Neural crest cell (in vitro differentiated cells): ENCODE measurements at regions not wholly inside any gene's neighbourhood (a gene's known extent, or its start where the extent isn't known, plus 50 kb on each side); places are given as distances from the start of the nearest gene placed in this dataset.

ENCODE experiments used
- DNase-seq: peaks from one replicate; pipeline ENCODE4 v3.0.0; 2021; ENCODE audit warnings: low read depth, mixed read lengths, low spot score
- H3K27ac Mint-ChIP-seq: one replicate; pipeline ENCODE4 v1.8.0; 2021; ENCODE audit warnings: mild to moderate bottlenecking, mixed read lengths; ENCODE audit not compliant: unreplicated experiment
- H3K27me3 Mint-ChIP-seq: 2 replicates; pipeline ENCODE4 v1.8.0; 2021; ENCODE audit warnings: low read depth, mild to moderate bottlenecking, mixed read lengths
- H3K36me3 Mint-ChIP-seq: 2 replicates; pipeline ENCODE4 v1.8.0; 2021; ENCODE audit warnings: low read depth, mild to moderate bottlenecking, mixed read lengths
- H3K4me1 Mint-ChIP-seq: 2 replicates; pipeline ENCODE4 v1.8.0; 2021; ENCODE audit warnings: mixed read lengths
- H3K4me3 Mint-ChIP-seq: one replicate; pipeline ENCODE4 v1.8.0; 2021; ENCODE audit warnings: mild to moderate bottlenecking, mixed read lengths
- H3K9me3 Mint-ChIP-seq: 2 replicates; pipeline ENCODE4 v1.8.0; 2021; ENCODE audit warnings: mixed read lengths
- TF ChIP-seq, protein P1 (sequence below): fragments of 200-600 bp; sonication (generic); conservative IDR thresholded peaks from 2 replicates; pipeline ENCODE4 v1.5.0; 2021; ENCODE audit warnings: antibody characterized with exemption, mild to moderate bottlenecking

DNA sequence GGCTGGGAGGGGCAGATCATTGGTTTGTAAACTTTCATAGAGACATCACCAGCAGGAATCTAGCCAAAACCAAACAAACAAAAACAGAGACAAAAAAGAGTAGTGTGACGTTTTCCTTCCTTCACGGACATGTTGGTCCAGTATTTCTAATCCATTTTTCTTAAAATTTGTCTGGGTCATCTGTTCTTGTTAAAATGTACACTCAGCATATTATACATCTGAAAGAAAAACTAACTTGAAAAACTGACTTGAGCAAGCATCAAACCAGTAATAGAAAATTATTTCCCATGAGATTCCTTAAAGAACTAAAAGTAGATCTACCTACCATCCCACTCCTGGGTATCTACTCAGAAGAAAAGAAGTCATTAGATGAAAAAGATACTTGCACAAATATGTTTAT is 164.2 kb downstream of the KLF6 start:
- Mint-ChIP-seq H3K4me1 (peaks cover 13% of the 10 kb centered on the region), H3K36me3 (peaks cover 11% of the 10 kb centered on the region), H3K4me3 (no peak overlapping the region), H3K9me3 (peaks cover 16% of the 10 kb centered on the region), H3K27ac (no peak overlapping the region), H3K27me3 (no peaks in the 10 kb centered on the region)
- TF ChIP-seq, protein P1, sequence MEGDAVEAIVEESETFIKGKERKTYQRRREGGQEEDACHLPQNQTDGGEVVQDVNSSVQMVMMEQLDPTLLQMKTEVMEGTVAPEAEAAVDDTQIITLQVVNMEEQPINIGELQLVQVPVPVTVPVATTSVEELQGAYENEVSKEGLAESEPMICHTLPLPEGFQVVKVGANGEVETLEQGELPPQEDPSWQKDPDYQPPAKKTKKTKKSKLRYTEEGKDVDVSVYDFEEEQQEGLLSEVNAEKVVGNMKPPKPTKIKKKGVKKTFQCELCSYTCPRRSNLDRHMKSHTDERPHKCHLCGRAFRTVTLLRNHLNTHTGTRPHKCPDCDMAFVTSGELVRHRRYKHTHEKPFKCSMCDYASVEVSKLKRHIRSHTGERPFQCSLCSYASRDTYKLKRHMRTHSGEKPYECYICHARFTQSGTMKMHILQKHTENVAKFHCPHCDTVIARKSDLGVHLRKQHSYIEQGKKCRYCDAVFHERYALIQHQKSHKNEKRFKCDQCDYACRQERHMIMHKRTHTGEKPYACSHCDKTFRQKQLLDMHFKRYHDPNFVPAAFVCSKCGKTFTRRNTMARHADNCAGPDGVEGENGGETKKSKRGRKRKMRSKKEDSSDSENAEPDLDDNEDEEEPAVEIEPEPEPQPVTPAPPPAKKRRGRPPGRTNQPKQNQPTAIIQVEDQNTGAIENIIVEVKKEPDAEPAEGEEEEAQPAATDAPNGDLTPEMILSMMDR: no peak
- DNase-seq: no peak

DNA sequence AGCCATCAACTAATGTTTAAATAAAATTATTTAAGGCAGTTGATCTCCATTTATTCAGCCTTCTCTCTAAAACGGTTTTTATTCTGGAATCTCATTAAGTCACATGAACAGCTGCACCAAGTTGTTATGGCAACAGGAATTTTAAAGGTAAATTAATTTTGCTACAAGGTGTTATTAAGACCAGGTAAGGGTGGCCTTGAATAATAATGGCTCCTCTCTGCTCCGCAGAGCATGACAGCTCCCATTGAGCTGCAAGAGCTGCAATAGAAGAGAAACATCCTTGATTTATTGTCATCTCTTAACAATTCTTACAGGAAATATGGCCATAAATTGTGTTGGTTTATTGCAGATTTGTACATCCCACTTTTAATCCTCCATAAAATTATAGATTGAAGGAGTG is 165.8 kb downstream of the KLF6 start:
- no peak overlapping the region for H3K27ac Mint-ChIP-seq
- H3K4me1 Mint-ChIP-seq: peaks cover under 1% of the 10 kb centered on the region
- TF ChIP-seq, protein P1: no peak
- H3K36me3 Mint-ChIP-seq: peaks cover 11% of the 10 kb centered on the region
- no peak overlapping the region for H3K4me3 Mint-ChIP-seq
- peaks cover 16% of the 10 kb centered on the region for H3K9me3 Mint-ChIP-seq
- no peak for DNase-seq
- no peaks in the 10 kb centered on the region for H3K27me3 Mint-ChIP-seq

DNA sequence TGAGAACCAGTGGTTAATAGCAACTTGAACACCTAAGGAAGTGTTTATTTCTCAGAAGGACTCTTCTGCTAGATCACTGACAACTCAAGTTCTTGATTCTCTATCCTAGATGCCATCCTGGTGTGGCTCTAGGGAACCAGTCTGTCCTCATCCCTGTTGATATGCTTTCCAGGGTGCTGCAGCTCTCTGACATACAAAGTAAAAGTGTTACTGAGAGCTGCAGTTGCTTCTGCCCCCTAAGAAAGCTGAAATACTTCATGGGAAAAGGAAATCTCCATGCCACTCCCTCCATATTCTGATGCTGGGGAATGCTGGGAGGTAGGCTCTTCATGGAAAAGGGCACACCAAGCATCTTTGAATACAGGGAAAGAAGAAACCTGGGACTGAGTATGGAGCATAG is 168.1 kb downstream of the KLF6 start:
- DNase-seq: no peak
- no peaks in the 10 kb centered on the region for H3K27me3 Mint-ChIP-seq
- TF ChIP-seq, protein P1: no peak
- peaks cover 5% of the 10 kb centered on the region for H3K4me1 Mint-ChIP-seq
- H3K27ac Mint-ChIP-seq: no peak overlapping the region
- H3K4me3 Mint-ChIP-seq: no peak overlapping the region
- H3K9me3 Mint-ChIP-seq: peaks cover 17% of the 10 kb centered on the region
- H3K36me3 Mint-ChIP-seq: peaks cover 14% of the 10 kb centered on the region

DNA sequence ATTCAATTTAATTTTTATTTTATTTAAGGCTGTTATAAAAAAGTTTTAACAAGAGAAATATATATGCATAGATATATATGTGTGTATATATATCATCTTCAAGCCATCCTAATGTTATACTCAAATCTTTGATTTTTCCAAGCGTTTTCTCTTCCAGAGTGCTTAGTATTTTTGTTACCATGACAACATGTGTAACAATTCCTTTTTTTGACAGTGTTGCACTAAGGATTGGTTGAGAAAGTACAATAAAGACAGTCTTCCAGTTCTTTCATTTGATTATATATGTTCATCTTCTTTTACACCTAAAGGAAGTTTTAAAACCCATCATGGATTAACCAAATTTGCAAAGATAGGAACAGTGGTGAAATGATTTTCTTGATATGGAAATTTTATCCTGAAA is 171.7 kb downstream of the KLF6 start:
- Mint-ChIP-seq H3K4me1 (peaks cover 5% of the 10 kb centered on the region), H3K36me3 (peaks cover 32% of the 10 kb centered on the region), H3K27ac (no peak overlapping the region), H3K27me3 (no peaks in the 10 kb centered on the region), H3K9me3 (peaks cover 34% of the 10 kb centered on the region), H3K4me3 (no peak overlapping the region)
- no peak for DNase-seq
- TF ChIP-seq, protein P1: no peak

DNA sequence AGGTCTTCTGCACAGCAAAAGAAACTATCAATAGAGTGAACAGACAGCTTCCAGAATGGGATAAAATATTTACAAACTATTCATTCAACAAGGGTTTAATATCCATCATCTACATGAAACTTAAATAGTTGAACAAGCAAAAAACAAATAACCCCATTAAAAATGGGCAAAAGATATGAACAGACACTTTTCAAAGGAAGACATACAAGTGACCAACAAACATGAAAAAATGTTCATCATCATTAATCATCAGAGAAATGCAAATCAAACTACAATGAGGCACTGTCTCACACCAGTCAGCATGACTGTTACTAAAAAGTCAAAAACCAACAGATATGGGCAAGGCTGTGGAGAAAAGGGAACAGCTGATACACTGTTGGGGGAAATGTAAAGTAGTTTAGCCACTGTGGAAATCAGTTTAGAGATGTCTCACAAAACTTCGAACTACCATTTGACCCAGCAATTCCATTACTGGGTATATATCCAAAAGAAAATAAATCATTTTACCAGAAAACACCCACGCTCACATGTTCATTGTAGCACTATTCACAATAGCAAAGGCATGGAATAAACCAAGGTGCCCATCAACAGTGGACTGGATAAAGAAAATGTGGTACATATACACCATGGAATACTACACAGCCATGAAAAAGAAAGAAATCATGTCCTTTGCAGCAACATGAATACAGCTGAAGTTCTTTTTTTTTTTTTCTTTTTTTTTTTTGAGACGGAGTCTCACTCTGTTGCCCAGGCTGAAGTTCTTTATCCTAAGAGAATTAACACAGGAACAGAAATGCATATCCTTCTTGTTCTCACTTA is 172.6 kb downstream of the KLF6 start:
- Mint-ChIP-seq H3K4me3 (no peak overlapping the region), H3K36me3 (peaks cover 37% of the 10 kb centered on the region), H3K9me3 (peaks cover 38% of the 10 kb centered on the region), H3K27me3 (no peaks in the 10 kb centered on the region), H3K27ac (no peak overlapping the region), H3K4me1 (peaks cover 5% of the 10 kb centered on the region)
- TF ChIP-seq, protein P1: no peak
- no peak for DNase-seq
